GM23338 (cell line): ENCODE measurements at regions not wholly inside any gene's neighbourhood (a gene's known extent, or its start where the extent isn't known, plus 50 kb on each side); places are given as distances from the start of the nearest gene placed in this dataset.

Experiments
- ATAC-seq: fragments of 200-7000 bp; cut with Tn5 transposase; 3 replicates; pipeline ENCODE4 v1.9.1; 2020
- DNase-seq: peaks from one replicate; pipeline ENCODE4 v3.0.0-alpha.2; 2015; ENCODE audit warnings: low spot score
- H2AFZ ChIP-seq: fragments of 200-600 bp; sonication (generic); 2 replicates; pipeline ENCODE4 v1.8.0; 2016; ENCODE audit warnings: antibody characterized with exemption, mild to moderate bottlenecking, moderate library complexity
- H3F3A ChIP-seq: fragments of 200-600 bp; sonication (generic); replicated peaks from 2 replicates; pipeline ENCODE4 v1.8.0; 2017; ENCODE audit warnings: antibody characterized with exemption, mixed run types, low read depth
- H3K27ac ChIP-seq: fragments of 200-600 bp; sonication (generic); 2 replicates; pipeline ENCODE4 v1.6.1; 2016; ENCODE audit warnings: low read depth
- H3K27me3 ChIP-seq: fragments of 200-600 bp; sonication (generic); 2 replicates; pipeline ENCODE4 v1.8.0; 2016; ENCODE audit warnings: mild to moderate bottlenecking, mixed run types, moderate library complexity; ENCODE audit not compliant: insufficient read depth
- H3K36me3 ChIP-seq: fragments of 200-600 bp; sonication (generic); 2 replicates; pipeline ENCODE4 v1.8.0; 2016; ENCODE audit warnings: mild to moderate bottlenecking; ENCODE audit not compliant: insufficient read depth
- H3K4me1 ChIP-seq: fragments of 200-600 bp; sonication (generic); 2 replicates; pipeline ENCODE4 v1.8.0; 2016; ENCODE audit warnings: mild to moderate bottlenecking, moderate library complexity; ENCODE audit not compliant: insufficient read depth
- H3K4me2 ChIP-seq: fragments of 200-600 bp; sonication (generic); 2 replicates; pipeline ENCODE4 v1.7.1; 2017; ENCODE audit warnings: mixed run types
- H3K4me3 ChIP-seq: fragments of 200-600 bp; sonication (generic); 2 replicates; pipeline ENCODE4 v1.6.1; 2016; ENCODE audit warnings: mixed run types
- H3K79me2 ChIP-seq: fragments of 200-600 bp; sonication (generic); replicated peaks from 2 replicates; pipeline ENCODE4 v1.8.0; 2017; ENCODE audit warnings: mild to moderate bottlenecking; ENCODE audit not compliant: insufficient read depth
- H3K9me2 ChIP-seq: fragments of 200-600 bp; sonication (generic); 2 replicates; pipeline ENCODE4 v1.8.0; 2017; ENCODE audit not compliant: insufficient read depth
- H4K20me1 ChIP-seq: fragments of 200-600 bp; sonication (generic); replicated peaks from 2 replicates; pipeline ENCODE4 v1.8.0; 2017; ENCODE audit warnings: mild to moderate bottlenecking; ENCODE audit not compliant: insufficient read depth
- H3K27ac Mint-ChIP-seq: 2 replicates; pipeline ENCODE4 v1.8.0; 2020; ENCODE audit warnings: inconsistent platforms, mild to moderate bottlenecking, moderate library complexity, mixed read lengths
- H3K27me3 Mint-ChIP-seq: 3 replicates; pipeline ENCODE4 v1.8.0; 2022; ENCODE audit warnings: low read depth, mild to moderate bottlenecking, moderate library complexity, mixed read lengths, inconsistent platforms; ENCODE audit not compliant: insufficient read depth, poor library complexity
- H3K36me3 Mint-ChIP-seq: 3 replicates; pipeline ENCODE4 v1.8.0; 2021; ENCODE audit warnings: low read depth, mild to moderate bottlenecking, inconsistent platforms, moderate library complexity, mixed read lengths
- H3K4me1 Mint-ChIP-seq: 3 replicates; pipeline ENCODE4 v1.8.0; 2020; ENCODE audit warnings: mild to moderate bottlenecking, inconsistent platforms, mixed read lengths
- H3K4me3 Mint-ChIP-seq: 3 replicates; pipeline ENCODE4 v1.8.0; 2021; ENCODE audit warnings: moderate library complexity, mild to moderate bottlenecking, inconsistent platforms, mixed read lengths
- H3K9me3 Mint-ChIP-seq: 3 replicates; pipeline ENCODE4 v1.8.0; 2020; ENCODE audit warnings: moderate library complexity, mild to moderate bottlenecking, inconsistent platforms, mixed read lengths
- CREB1 ChIP-seq: fragments of 250-450 bp; sonication (Bioruptor Pico); IDR thresholded peaks from 2 replicates; pipeline ENCODE4 v1.5.0; 2020; ENCODE audit warnings: low read depth, mild to moderate bottlenecking, moderate library complexity
- EZH2 ChIP-seq: fragments of 200-600 bp; sonication (generic); IDR thresholded peaks from one replicate; pipeline ENCODE4 v1.8.0; 2017; ENCODE audit warnings: antibody characterized with exemption, mild to moderate bottlenecking, low read depth; ENCODE audit not compliant: unreplicated experiment
- EZH2phosphoT487 ChIP-seq: fragments of 200-600 bp; sonication (generic); IDR thresholded peaks from one replicate; pipeline ENCODE4 v1.8.1; 2018; ENCODE audit warnings: antibody characterized with exemption; ENCODE audit not compliant: unreplicated experiment
- JUNB ChIP-seq: IDR thresholded peaks from one replicate; pipeline ENCODE4 v1.6.1; 2016; ENCODE audit warnings: antibody characterized with exemption; ENCODE audit not compliant: unreplicated experiment
- NANOG ChIP-seq: IDR thresholded peaks from 2 replicates; pipeline ENCODE4 v1.6.1; 2016; ENCODE audit warnings: antibody characterized with exemption, borderline replicate concordance
- POLR2AphosphoS5 ChIP-seq: IDR thresholded peaks from 2 replicates; pipeline ENCODE4 v1.6.1; 2016; ENCODE audit warnings: antibody characterized with exemption, low read depth
- STAT1 ChIP-seq: IDR thresholded peaks from one replicate; pipeline ENCODE4 v1.6.1; 2016; ENCODE audit warnings: antibody characterized with exemption; ENCODE audit not compliant: unreplicated experiment
- ZNF114 ChIP-seq: fragments of 250-450 bp; sonication (Bioruptor Pico); IDR thresholded peaks from 2 replicates; pipeline ENCODE4 v1.5.0; 2020; ENCODE audit warnings: mild to moderate bottlenecking, moderate library complexity
- ZNF331 ChIP-seq: fragments of 250-450 bp; sonication (Bioruptor Pico); IDR thresholded peaks from 2 replicates; pipeline ENCODE4 v1.5.0; 2020; ENCODE audit warnings: low read depth, mild to moderate bottlenecking, moderate library complexity
- TF ChIP-seq, protein P1 (sequence below), 2 experiments: fragments of 200-600 bp in 1 of 2; sonication (generic) in 1 of 2; conservative IDR thresholded peaks; 2 replicates each; pipeline versions ENCODE4 v1.5.1 to v1.6.1; 2016 to 2017; ENCODE audit warnings: antibody characterized with exemption in 2 of 2, low read depth in 2 of 2, mild to moderate bottlenecking in 2 of 2, moderate library complexity in 1 of 2
- TF ChIP-seq, protein P2 (sequence below): IDR thresholded peaks from 2 replicates; pipeline ENCODE4 v1.6.1; 2016; ENCODE audit warnings: antibody characterized with exemption
- TF ChIP-seq, protein P3 (sequence below): IDR thresholded peaks from one replicate; pipeline ENCODE4 v1.6.1; 2018; ENCODE audit warnings: antibody characterized with exemption; ENCODE audit not compliant: unreplicated experiment
- TF ChIP-seq, protein P4 (sequence below): fragments of 250-450 bp; sonication (Bioruptor Pico); IDR thresholded peaks from 2 replicates; pipeline ENCODE4 v1.5.0; 2020; ENCODE audit warnings: mild to moderate bottlenecking, moderate library complexity

DNA sequence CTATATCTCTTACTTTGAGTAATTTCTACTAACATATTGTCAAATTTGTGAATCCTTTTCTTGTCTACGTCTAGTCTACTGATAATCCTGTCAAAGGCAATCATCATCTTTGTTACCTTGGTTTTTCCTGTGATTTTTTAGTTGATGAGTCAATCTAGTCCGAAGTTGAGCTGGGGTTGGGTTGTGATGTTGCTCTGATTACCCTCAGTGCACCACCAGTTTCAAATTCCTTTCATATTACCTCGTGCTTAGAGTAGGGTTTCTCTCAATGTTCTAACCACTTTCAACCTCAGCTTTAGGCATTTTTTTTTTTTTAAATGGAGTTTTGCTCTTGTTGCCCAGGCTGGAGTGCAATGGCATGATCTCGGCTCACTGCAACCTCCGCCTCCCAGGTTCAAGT lies 186.8 kb downstream of the BTG1 start:
- Mint-ChIP-seq H3K4me3 (no peak overlapping the region), H3K9me3 (no peaks in the 10 kb centered on the region), H3K4me1 (no peaks in the 10 kb centered on the region), H3K36me3 (no peaks in the 10 kb centered on the region), H3K27me3 (peaks cover 2% of the 10 kb centered on the region), H3K27ac (no peak overlapping the region)
- Histone ChIP-seq H4K20me1 (no peaks in the 10 kb centered on the region), H3K4me3 (no peak overlapping the region), H3K36me3 (no peaks in the 10 kb centered on the region), H3F3A (no peaks in the 10 kb centered on the region), H3K9me2 (no peaks in the 10 kb centered on the region), H3K4me1 (no peaks in the 10 kb centered on the region), H3K27me3 (no peaks in the 10 kb centered on the region), H3K27ac (no peak overlapping the region), H3K79me2 (no peaks in the 10 kb centered on the region), H2AFZ (no peak overlapping the region), H3K4me2 (no peak overlapping the region)
- TF ChIP-seq EZH2phosphoT487 (no peak), STAT1 (no peak), ZNF114 (CRISPR knock-in tag) (no peak), CREB1 (no peak), ZNF331 (CRISPR knock-in tag) (no peak), POLR2AphosphoS5 (no peak), EZH2 (no peak), JUNB (no peak), NANOG (no peak)
- TF ChIP-seq, protein P1, sequence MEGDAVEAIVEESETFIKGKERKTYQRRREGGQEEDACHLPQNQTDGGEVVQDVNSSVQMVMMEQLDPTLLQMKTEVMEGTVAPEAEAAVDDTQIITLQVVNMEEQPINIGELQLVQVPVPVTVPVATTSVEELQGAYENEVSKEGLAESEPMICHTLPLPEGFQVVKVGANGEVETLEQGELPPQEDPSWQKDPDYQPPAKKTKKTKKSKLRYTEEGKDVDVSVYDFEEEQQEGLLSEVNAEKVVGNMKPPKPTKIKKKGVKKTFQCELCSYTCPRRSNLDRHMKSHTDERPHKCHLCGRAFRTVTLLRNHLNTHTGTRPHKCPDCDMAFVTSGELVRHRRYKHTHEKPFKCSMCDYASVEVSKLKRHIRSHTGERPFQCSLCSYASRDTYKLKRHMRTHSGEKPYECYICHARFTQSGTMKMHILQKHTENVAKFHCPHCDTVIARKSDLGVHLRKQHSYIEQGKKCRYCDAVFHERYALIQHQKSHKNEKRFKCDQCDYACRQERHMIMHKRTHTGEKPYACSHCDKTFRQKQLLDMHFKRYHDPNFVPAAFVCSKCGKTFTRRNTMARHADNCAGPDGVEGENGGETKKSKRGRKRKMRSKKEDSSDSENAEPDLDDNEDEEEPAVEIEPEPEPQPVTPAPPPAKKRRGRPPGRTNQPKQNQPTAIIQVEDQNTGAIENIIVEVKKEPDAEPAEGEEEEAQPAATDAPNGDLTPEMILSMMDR (conservative IDR thresholded peaks at IDR 0.05; ENCODE audit: low read depth in 2 of 2) = no peak
- TF ChIP-seq, protein P2, sequence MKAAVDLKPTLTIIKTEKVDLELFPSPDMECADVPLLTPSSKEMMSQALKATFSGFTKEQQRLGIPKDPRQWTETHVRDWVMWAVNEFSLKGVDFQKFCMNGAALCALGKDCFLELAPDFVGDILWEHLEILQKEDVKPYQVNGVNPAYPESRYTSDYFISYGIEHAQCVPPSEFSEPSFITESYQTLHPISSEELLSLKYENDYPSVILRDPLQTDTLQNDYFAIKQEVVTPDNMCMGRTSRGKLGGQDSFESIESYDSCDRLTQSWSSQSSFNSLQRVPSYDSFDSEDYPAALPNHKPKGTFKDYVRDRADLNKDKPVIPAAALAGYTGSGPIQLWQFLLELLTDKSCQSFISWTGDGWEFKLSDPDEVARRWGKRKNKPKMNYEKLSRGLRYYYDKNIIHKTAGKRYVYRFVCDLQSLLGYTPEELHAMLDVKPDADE = no peak
- TF ChIP-seq, protein P3, sequence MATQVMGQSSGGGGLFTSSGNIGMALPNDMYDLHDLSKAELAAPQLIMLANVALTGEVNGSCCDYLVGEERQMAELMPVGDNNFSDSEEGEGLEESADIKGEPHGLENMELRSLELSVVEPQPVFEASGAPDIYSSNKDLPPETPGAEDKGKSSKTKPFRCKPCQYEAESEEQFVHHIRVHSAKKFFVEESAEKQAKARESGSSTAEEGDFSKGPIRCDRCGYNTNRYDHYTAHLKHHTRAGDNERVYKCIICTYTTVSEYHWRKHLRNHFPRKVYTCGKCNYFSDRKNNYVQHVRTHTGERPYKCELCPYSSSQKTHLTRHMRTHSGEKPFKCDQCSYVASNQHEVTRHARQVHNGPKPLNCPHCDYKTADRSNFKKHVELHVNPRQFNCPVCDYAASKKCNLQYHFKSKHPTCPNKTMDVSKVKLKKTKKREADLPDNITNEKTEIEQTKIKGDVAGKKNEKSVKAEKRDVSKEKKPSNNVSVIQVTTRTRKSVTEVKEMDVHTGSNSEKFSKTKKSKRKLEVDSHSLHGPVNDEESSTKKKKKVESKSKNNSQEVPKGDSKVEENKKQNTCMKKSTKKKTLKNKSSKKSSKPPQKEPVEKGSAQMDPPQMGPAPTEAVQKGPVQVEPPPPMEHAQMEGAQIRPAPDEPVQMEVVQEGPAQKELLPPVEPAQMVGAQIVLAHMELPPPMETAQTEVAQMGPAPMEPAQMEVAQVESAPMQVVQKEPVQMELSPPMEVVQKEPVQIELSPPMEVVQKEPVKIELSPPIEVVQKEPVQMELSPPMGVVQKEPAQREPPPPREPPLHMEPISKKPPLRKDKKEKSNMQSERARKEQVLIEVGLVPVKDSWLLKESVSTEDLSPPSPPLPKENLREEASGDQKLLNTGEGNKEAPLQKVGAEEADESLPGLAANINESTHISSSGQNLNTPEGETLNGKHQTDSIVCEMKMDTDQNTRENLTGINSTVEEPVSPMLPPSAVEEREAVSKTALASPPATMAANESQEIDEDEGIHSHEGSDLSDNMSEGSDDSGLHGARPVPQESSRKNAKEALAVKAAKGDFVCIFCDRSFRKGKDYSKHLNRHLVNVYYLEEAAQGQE = no peak
- TF ChIP-seq, protein P4, sequence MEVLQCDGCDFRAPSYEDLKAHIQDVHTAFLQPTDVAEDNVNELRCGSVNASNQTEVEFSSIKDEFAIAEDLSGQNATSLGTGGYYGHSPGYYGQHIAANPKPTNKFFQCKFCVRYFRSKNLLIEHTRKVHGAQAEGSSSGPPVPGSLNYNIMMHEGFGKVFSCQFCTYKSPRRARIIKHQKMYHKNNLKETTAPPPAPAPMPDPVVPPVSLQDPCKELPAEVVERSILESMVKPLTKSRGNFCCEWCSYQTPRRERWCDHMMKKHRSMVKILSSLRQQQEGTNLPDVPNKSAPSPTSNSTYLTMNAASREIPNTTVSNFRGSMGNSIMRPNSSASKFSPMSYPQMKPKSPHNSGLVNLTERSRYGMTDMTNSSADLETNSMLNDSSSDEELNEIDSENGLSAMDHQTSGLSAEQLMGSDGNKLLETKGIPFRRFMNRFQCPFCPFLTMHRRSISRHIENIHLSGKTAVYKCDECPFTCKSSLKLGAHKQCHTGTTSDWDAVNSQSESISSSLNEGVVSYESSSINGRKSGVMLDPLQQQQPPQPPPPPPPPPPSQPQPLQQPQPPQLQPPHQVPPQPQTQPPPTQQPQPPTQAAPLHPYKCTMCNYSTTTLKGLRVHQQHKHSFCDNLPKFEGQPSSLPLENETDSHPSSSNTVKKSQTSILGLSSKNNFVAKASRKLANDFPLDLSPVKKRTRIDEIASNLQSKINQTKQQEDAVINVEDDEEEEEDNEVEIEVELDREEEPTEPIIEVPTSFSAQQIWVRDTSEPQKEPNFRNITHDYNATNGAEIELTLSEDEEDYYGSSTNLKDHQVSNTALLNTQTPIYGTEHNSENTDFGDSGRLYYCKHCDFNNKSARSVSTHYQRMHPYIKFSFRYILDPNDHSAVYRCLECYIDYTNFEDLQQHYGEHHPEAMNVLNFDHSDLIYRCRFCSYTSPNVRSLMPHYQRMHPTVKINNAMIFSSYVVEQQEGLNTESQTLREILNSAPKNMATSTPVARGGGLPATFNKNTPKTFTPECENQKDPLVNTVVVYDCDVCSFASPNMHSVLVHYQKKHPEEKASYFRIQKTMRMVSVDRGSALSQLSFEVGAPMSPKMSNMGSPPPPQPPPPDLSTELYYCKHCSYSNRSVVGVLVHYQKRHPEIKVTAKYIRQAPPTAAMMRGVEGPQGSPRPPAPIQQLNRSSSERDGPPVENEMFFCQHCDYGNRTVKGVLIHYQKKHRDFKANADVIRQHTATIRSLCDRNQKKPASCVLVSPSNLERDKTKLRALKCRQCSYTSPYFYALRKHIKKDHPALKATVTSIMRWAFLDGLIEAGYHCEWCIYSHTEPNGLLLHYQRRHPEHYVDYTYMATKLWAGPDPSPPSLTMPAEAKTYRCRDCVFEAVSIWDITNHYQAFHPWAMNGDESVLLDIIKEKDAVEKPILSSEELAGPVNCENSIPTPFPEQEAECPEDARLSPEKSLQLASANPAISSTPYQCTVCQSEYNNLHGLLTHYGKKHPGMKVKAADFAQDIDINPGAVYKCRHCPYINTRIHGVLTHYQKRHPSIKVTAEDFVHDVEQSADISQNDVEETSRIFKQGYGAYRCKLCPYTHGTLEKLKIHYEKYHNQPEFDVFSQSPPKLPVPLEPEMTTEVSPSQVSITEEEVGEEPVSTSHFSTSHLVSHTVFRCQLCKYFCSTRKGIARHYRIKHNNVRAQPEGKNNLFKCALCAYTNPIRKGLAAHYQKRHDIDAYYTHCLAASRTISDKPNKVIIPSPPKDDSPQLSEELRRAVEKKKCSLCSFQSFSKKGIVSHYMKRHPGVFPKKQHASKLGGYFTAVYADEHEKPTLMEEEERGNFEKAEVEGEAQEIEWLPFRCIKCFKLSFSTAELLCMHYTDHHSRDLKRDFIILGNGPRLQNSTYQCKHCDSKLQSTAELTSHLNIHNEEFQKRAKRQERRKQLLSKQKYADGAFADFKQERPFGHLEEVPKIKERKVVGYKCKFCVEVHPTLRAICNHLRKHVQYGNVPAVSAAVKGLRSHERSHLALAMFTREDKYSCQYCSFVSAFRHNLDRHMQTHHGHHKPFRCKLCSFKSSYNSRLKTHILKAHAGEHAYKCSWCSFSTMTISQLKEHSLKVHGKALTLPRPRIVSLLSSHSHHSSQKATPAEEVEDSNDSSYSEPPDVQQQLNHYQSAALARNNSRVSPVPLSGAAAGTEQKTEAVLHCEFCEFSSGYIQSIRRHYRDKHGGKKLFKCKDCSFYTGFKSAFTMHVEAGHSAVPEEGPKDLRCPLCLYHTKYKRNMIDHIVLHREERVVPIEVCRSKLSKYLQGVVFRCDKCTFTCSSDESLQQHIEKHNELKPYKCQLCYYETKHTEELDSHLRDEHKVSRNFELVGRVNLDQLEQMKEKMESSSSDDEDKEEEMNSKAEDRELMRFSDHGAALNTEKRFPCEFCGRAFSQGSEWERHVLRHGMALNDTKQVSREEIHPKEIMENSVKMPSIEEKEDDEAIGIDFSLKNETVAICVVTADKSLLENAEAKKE = no peak
- no peak for ATAC-seq
- DNase-seq = no peak
